DMS79 (cell line): ENCODE measurements at regions not wholly inside any gene's neighbourhood (a gene's known extent, or its start where the extent isn't known, plus 50 kb on each side); places are given as distances from the start of the nearest gene placed in this dataset.
A peak's percentile ranks its signal among the peaks of the same experiment; 100 is the strongest.
"Not testable (repeated sequence)": the region's sequence is repeated elsewhere in the genome, so short reads cannot be mapped to it uniquely, and the experiment has no call there.

ENCODE experiments used
- DNase-seq: peaks from one replicate; lab custom pipeline; 2025; lab: John Stamatoyannopoulos, UW

DNA sequence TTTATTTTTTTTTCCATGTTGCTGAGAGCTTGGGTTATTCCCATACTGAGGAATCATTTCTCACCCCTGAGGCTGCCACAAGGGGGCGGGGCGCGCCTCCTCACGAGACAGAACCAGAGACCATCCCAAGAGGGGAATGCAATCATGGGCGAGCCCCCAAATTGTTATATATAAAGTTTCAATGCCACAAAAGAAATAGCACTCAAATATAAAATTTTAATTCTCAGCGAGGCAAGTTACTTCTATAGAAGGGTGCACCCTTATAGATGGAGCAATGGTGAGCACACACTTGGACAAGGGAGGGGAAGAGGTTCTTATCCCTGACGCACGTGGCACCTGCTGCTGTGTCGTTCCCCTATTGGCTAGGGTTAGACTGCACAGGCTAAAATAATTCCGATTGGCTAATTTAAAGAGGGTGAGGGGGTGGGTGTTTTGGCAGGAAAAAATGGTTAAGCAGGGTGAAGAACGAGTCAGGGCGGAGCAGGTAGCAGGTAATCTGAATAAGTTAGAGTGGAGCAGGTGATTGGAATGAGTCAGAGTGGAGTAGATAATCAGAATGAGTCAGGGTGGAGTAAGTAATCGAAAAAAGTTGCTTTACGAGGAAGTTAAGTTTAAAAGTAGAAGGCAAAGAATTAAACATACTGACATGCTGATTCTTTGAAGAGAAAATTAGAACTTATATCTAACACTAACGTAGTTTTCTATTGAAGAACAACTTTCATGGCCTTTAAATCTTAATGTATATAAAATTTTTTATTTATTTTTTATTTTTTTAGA is 177.5 kb downstream of the MTCL1 start:
- no peak for DNase-seq

DNA sequence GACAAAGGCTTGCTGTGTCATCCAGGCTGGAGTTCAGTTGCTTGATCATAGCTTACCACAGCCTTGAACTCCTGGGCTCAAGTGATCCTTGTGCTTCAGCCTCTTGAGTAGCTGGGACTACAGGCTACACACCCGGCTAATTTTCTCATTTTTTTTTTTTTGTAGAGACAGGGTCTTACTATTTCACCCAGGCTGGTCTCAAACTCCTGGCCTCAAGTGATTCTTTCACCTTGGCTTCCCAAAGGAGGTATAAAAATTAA is 178.0 kb downstream of the MTCL1 start:
- DNase-seq, result no peak

DNA sequence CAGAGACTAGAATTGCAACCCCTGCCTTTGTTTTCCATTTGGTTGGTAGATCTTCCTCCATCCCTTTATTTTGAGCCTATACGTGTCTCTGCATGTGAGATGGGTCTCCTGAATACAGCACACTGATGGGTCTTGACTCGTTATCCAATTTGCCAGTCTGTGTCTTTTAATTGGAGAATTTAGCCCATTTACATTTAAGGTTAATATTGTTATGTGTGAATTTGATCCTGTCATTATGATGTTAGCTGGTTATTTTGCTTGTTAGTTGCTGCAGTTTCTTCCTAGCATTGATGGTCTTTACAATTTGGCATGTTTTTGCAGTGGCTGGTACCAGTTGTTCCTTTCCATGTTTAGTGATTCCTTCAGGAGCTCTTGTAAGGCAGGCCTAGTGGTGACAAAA is 182.5 kb downstream of the MTCL1 start:
- DNase-seq, result not testable (repeated sequence)

DNA sequence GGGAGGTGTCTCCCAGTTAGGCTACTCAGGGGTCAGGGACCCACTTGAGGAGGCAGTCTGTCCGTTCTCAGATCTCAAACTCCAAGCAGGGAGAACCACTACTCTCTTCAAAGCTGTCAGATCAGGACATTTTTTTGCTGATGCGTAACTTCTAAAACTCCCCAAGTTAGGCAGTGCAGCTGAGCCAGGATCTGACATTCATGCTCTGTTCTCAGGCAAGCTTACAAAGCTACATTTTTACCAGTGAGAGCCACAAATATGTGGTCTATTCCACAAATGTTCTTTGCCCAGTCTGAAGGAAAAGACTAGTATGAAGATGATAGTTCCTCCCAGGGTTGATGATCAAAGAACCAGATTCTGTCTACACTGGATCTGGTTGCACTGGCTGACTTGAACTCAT is 184.1 kb downstream of the MTCL1 start:
- DNase-seq, result no peak

DNA sequence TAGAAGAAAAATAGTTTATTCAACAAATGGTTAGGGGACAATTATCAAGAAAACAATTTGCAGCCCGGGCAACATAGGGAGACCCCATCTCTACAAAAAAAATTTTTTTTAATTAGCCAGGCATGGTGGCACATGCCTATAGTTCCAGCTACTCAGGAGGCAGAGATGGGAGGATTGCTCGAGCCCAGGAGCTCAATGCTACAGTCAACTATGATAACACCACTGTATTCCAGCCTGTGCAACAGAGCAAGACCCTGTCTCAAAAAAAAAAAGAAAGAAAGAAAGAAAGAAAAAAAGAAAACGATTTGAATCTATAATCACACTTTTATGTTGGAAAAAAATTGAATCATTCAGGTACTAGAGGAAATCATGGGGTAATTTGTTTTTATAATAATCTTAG is 185.1 kb downstream of the MTCL1 start:
- DNase-seq, result not testable (repeated sequence)

DNA sequence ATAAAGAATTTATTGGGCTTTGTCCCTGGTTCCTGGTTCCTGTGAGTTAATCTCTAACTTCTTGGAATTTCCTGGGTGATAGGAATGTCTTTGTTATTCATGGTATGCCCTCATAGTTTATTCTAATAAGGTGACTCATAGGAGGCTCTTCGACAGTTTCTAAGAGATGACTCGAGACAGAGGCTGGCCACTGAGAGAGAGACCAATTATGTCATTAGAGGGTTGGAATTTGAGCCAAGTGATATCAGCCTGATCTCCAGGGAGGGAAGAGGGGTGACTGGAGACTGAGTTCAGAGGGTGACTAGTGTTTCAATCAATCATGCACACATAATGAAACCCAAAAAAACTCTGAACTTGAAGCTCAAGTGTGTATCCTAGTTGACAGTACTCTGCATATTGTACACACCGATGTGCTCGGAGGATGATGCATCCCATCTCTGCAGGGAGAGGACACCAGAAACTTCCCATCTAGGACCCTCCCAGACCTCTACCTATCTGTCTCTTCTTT is 185.7 kb downstream of the MTCL1 start:
- no peak for DNase-seq

DNA sequence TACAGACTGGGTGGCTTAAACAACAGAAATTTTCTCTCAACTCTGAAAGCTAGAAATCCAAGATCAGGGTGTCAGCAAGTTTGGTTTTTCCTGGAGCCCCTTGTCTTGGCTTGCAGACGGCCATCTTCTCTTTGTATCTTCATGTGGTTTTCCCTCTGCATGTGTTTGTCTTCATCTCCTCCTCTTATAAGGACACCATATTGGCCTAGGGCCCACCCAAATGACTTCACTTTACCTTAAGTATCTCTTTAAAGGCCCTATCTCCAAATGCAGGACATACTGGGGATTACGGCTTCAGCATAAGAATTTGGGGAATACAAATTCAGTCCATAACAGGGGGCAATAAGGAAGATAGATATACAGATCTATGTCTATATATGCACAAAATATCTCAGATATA is 187.9 kb downstream of the MTCL1 start:
- DNase-seq, result no peak

DNA sequence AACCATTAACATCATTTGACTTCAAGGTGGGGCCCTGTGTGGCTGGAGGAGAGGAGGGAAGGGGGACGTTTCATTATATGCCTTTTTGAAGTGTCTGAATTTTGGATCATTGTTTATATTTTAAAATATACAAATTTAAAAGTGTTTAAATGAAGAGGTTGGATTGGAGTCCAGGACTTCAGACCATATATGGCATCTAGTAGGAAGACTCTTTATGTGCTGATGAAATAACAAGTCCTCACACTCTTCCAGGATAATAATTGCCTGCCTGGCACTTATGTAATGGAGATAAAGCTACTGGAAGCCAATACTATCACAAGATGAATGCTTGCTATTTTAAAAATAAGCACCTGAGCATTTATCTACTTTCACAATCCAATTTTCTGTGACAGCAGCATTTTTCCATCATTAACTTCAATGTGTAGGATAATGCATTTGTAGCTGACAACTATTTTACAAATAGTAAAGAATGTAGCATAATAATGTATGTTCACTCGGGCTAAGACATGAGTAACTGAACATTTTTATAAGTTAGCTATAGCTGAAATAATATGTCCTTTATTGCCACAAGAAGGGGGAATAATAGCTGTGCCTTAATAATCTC is 188.4 kb downstream of the MTCL1 start:
- DNase-seq, result no peak

DNA sequence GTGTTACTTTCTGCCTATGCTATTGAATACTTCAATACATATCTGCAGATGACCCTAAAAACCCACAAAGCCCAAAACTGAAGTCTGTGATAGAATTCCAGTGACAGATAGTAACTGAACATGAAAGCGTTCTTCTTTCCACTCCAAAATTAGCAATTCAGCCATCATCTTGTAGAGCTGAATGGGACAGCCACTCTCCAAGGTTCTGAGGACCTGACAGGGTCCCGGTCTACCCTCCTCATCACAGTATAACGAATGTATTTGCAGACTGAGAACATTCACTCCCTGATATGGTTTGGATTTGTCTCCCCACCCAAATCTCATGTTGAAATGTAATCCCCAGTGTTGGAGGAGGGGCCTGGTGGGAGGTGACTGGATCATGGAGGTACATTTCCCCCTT is 189.5 kb downstream of the MTCL1 start:
- no peak for DNase-seq

DNA sequence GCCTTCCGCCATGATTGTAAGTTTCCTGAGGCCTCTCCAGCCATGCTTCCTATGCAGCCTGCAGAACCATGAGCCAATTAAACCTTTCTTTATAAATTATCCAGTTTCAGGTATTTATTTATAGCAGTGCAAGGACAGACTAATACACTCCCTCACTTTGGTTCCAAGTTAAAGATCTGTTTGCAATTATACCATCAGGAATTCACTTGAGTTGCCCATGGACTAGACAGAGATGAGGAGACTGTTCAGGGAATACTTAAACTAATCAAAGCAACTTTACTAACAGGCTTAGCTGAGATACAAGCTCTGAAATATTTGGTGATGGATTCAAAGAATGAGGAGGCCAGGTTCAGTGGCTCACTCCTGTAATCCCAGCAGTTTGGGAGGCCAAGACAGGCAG is 190.0 kb downstream of the MTCL1 start:
- DNase-seq, result no peak

DNA sequence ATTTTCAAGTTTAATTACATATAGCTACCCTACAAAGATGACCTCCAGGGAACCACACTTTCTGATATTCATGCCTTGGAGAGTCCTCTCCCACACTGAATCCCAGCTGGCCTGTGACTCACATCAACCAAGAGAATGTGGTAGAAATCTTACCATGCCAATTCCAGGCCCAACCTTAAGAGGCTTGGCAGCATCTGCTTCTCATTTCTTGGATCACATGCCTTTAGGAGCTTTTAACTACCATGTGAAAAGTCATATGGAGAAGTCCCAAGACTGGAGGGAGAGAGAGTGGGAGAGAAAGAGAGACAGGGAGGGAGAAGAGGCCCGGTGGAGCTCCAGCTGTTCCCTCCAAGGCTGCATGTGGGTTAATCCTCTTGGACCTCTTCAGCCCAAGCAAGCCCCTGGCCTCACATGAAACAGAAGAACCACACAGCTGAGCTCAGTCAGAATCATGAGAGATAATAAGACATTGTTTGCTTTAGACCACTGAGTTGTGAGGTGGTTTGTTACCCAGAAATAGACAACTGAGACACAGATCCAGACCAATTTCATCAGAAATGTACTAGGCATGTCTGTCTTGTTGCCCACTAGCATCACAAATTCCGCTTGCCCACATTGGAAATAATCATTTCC is 190.7 kb downstream of the MTCL1 start:
- no peak for DNase-seq

DNA sequence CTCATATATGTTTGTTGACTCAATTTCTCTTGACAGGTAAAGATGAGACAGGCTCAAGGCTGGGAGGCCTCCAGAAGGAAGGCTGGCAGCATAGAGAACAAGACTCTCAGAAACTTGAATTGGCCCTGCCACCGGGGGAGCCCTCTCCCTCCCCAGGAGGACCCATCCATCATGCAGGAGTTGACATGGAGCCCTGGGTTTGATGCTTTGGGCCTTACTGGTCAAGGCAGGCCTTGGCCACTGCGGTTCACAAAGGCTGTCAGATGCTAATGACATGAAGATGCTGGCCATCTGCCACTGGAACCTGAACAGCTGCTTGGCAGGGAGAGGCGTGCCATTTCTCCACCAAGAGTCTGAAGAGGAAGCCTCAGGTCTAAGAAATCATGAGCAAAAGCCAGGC is 193.6 kb downstream of the MTCL1 start:
- DNase-seq, result no peak

DNA sequence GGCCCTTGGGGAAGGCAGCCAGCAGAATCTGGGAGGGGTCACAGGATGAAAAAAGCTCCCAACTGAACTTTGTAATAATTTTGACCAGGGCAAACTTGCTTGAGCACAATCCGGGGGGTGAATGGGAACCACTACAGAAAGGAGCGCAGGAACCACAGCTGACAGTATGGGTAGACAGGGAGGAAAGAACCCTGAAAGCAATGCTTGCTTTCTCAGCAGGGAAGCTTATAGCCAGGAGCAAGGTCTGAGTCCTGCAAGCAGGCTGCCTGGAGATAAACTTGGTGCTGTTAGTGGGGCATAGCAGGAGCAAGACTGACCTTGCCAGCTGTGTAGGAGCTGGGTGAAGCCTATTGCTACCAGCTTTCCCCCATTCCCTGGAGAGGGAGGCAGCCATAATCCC is 195.2 kb downstream of the MTCL1 start:
- no peak for DNase-seq

DNA sequence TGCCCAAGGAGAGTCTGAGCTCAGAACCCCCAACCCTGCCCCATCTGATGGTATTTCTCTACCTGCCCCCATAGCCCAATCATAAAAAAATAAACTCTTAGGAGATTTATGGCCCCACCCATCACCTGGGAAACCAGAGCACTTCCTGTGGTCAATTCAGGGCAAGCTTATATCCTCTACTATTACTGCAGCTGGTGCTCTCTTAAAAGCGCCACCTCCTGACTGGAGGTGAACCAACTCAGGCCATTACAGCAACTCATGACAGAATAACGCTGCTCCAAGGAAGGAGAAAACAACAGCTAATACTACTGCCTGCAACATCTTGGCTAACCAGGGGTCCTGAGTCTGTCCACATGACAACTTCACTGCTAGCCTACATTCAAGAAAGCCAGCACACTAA is 195.7 kb downstream of the MTCL1 start:
- DNase-seq, result no peak

DNA sequence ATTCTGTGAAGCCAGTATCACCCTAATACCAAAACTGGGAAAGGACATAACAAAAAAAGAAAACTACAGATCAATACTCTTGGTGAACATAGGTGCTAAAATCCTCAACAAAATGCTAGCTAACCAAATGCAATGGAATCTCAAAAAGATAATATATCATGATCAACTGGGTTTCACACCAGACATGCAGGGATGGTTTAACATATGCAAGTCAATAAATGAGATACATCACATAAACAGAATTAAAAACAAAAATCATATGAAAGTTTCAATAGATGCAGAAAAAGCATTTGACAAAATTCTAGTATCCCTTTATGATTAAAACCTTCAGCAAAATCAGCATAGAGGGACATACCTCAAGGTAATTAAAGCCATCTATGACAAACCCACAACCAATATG is 198.2 kb upstream of the NDUFV2 start:
- DNase-seq, result no peak

DNA sequence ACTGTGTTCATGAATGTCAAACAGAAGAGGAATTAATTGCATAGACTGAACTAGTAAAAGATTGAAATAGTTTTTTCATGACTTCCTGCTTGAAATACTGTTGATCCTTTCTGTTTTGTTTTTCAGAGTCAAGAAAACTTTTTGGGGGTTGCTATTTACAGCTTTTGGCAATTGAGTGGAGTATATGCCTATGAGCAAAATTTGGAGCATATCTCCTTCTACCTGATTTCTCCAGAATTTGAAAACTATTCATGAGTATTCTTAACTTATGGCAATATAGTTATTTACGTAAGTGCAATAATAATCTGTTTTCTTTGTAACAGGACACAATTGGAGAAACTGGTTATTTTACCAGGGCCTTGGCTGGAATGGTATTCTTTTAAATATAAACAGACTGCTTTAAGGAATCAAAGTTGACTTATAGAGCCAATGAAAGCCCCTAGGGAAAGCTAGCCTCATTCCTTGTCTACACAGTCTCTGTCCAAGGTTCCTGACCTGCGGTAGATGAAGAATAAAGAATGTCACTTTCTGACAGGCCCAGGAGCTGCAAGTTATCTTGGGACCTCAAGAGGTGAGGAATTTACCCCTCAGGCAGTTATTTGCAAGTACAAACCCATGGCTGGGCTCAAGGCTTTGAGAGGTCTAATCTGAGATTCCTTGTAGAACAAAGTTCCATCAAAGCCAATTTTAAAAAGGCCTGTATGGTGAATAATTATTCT is 193.5 kb upstream of the NDUFV2 start:
- no peak for DNase-seq

DNA sequence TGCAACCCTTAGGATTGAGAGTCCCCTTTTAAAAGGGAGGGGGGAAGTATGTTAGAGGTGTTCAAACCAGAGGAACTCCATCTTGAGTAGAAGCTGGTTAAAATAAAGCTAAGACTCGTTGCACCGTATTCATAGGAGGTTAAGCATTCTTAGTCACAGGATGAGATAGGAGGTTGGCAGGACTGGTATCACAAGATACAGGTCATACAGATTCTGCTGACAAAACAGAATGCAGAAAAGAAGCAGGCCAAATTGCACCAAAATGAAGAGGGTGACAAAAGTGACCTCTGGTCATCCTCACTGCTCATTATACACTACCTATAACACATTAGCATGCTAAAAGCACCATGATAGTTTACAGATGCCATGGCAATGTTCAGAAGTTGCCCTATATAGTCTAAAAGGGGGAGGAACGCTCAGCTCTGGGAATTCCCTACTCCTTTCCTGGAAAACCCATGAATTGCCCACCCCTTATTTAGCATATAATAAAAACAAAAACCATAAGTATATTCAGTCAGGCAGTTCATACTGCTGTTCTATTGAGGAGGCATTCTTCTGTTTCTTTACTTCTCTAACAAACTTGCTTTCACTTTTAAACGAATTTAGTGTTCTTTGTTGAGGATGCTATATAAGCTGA is 192.2 kb upstream of the NDUFV2 start:
- DNase-seq, result no peak

DNA sequence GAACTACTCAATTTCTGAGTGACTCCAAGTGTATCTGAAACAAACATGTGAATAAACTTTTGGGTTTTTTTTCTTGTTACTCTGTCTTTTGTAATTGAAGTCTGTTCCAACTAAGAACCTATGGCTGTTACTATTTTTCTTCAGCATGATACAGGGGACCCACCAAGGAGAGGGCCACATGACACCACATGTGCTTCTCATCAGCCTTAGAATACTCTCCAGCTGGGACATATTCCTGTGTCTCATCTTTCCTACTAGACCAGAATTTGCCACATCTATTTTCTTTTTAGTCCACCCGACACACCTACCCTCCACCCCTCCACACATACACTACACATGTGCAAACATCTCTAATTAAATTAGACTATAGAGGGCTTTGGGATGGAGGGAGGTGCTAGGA is 191.7 kb upstream of the NDUFV2 start:
- DNase-seq, result no peak

DNA sequence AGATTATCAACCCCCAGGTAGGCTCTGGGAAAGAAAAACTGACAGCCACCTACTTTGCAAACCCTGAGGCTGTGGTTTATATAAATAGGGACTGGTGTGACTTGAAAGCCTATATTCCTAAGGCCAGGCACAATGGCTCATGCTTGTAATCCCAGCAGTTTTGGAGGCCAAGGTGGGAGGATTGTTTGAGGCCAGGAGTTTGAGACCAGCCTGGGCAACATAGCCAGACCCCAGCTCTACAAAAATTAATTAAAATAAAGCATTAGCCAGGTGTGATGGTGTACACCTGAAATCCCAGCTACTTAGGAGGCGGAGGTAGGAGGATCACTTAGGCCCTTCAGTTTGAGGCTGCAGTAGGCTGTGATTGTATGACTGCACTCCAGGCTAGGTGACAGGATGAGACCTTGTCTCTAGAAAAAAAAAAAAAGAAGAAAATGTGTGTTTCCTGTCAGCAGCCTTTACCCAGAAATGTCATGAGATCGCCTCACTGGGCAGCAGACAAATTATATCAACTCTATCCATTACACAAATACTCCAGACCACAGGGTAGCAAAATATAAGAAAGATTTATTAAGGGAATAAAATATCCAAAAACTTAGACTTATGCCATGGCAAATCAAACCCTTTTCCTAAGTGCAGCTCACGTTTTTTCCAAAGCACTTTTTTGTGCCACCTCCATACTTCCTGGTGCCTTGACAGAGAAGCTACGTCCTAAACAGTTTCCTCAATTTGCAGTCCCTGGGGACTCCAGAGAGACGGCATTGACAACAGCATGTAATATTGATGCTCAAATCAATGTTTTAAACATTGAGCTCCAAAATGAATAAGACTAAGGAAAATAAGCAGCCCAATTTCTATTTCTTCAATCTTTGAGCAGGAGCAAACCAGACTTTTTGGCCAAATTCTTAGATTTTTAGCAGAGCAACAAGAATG is 190.8 kb upstream of the NDUFV2 start:
- no peak for DNase-seq

DNA sequence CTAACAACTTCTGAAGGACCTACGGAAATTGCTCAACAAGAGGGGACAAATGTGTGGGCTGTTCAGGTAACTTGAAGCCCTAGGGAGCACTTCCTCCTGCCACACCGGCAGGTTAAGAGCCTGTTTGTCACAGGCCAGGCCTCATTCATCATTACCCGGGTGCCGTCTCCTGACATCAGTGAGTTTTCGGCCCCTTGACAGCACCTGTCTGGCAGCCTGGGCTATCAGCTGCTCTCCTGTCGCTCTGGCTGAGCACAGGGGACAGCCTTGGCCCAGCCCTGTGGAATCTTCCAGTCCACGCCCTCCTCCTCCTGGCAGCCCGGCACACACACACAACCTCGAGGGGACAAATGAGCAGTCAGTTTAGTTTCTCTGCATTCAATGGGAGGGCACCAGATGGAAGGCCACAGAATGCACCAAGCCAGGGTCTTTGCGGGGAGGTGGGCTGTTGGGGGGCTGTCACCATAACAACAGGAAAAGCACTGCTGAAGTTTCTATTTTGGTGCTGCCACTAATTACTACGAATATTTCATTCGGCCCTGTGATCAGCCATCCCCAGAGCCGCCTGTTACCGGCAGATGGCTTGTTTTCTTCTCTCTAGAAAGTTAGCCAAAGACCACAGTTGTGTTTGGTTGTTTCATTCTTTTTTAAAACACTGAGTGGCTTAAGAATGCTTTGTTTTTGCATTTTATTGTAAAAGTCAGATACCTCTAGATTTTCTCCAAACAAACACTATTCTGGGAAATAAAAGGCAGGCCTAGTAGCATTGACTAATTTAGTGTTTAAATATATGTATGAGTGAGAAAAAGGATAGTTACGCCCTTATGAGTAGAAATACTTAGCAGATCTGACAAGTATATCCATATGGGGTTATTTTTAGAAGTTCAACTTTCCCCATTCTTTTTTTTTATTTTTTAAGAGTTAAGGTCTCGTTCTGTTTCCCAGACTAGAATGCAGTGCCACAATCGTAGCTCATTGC is 189.9 kb upstream of the NDUFV2 start:
- DNase-seq, result peak; percentile 20
